ENCODE measurements at regions not wholly inside any gene's neighbourhood (a gene's known extent, or its start where the extent isn't known, plus 50 kb on each side); places are given as distances from the start of the nearest gene placed in this dataset.

GRCh38 chr18:75156139-75156750 is 52.7 kb downstream of the PTGR3 start:
- Histone ChIP-seq H3K27me3 (replicated peaks in 1 of 7) (peaks cover 0 to 4% (median 0%) of the 10 kb centered on the region in 7 donors), H3K4me3 (no peak overlapping the region), H3K4me1 (peaks cover 0 to 8% (median 6%) of the 10 kb centered on the region in 6 donors), H3K9me3 (peaks cover 0 to 15% (median 9%) of the 10 kb centered on the region in 8 donors), H3K27ac (no peak overlapping the region), H3K36me3 (no peaks in the 10 kb centered on the region)
- 93 to 95% (median 93%) methylated on average over 24 of the region's 24 CpGs for WGBS, 5 donors
- TF ChIP-seq, protein P1, sequence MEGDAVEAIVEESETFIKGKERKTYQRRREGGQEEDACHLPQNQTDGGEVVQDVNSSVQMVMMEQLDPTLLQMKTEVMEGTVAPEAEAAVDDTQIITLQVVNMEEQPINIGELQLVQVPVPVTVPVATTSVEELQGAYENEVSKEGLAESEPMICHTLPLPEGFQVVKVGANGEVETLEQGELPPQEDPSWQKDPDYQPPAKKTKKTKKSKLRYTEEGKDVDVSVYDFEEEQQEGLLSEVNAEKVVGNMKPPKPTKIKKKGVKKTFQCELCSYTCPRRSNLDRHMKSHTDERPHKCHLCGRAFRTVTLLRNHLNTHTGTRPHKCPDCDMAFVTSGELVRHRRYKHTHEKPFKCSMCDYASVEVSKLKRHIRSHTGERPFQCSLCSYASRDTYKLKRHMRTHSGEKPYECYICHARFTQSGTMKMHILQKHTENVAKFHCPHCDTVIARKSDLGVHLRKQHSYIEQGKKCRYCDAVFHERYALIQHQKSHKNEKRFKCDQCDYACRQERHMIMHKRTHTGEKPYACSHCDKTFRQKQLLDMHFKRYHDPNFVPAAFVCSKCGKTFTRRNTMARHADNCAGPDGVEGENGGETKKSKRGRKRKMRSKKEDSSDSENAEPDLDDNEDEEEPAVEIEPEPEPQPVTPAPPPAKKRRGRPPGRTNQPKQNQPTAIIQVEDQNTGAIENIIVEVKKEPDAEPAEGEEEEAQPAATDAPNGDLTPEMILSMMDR (IDR thresholded peaks at IDR 0.05 in 8 of 11, conservative IDR thresholded peaks at IDR 0.05 in 3 of 11), result no peak
- TF ChIP-seq POLR2AphosphoS5 (IDR thresholded peaks at IDR 0.05), result no peak
- TF ChIP-seq POLR2A (IDR thresholded peaks at IDR 0.05), result no peak
- intact Hi-C loops (cut with DNase I; ENCODE audit: low total_unique reads), result no loop called here
- no peak for DNase-seq

GRCh38 chr18:75154997-75155396 is 53.9 kb downstream of the PTGR3 start:
- no peaks in the 10 kb centered on the region for H3K36me3 ChIP-seq
- H3K9me3 ChIP-seq, result peaks cover 0 to 18% (median 10%) of the 10 kb centered on the region in 8 donors
- WGBS, 5 donors, result 92 to 95% (median 93%) methylated on average over 19 of the region's 19 CpGs
- H3K27me3 ChIP-seq (replicated peaks in 1 of 7), result peaks cover 0 to 4% (median 0%) of the 10 kb centered on the region in 7 donors
- intact Hi-C loops (cut with DNase I; ENCODE audit: low total_unique reads), result no loop called here
- no peak for TF ChIP-seq POLR2AphosphoS5 (IDR thresholded peaks at IDR 0.05)
- TF ChIP-seq POLR2A (IDR thresholded peaks at IDR 0.05), result no peak
- TF ChIP-seq, protein P1 (IDR thresholded peaks at IDR 0.05 in 8 of 11, conservative IDR thresholded peaks at IDR 0.05 in 3 of 11), result no peak
- H3K4me3 ChIP-seq, result no peak overlapping the region
- no peak overlapping the region for H3K27ac ChIP-seq
- H3K4me1 ChIP-seq, result no peaks in the 10 kb centered on the region
- no peak for DNase-seq

DNA sequence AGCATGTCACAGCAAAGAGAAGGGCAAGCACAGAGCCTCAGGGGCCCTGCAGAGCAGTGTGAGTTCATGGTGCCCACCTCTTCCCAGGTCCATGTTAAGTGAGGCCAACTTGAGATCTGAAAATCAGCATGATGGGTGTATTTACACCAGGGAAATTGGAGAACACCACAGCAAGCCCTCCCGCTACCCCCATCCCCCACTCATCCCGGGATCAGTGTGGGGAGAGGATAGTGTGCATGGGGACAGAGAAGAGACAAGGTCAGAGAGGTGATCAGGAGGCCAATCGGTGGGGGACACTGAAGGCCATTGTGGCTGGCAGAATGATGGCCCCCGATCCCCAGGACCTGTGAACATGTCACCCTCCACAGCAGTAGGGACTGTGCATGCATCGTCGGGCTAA is 54.7 kb downstream of the PTGR3 start:
- Histone ChIP-seq H3K9me3 (peaks cover 0 to 18% (median 10%) of the 10 kb centered on the region in 8 donors), H3K27ac (no peak overlapping the region), H3K4me3 (no peak overlapping the region), H3K36me3 (no peaks in the 10 kb centered on the region), H3K27me3 (replicated peaks in 1 of 7) (peaks cover 0 to 4% (median 0%) of the 10 kb centered on the region in 7 donors), H3K4me1 (no peaks in the 10 kb centered on the region)
- no peak for DNase-seq
- 95 to 98% (median 96%) methylated on average over 6 of the region's 6 CpGs for WGBS, 5 donors
- TF ChIP-seq POLR2A (IDR thresholded peaks at IDR 0.05), result no peak
- TF ChIP-seq POLR2AphosphoS5 (IDR thresholded peaks at IDR 0.05), result no peak
- TF ChIP-seq, protein P1 (IDR thresholded peaks at IDR 0.05 in 8 of 11, conservative IDR thresholded peaks at IDR 0.05 in 3 of 11), result no peak
- intact Hi-C loops (cut with DNase I; ENCODE audit: low total_unique reads), result no loop called here

DNA sequence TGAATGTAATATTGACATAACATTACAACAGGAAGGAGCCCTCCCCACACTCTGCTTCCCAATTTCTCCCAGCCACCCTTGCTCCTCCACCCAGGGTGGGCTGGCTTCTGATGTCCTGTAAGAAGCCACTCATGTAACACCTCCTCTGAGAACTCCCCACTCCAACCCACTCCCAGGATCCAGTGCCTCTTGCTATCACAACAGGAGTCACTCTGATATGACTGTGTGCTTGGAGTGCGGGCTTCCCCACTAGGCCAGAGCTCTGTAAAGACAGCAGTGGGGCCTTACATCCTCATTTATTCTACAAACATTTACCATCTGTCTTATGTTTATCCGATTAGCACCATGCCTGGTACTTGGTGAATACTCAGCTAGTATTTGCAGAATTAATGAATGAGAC is 65.1 kb downstream of the PTGR3 start:
- Histone ChIP-seq H3K27me3 (replicated peaks in 1 of 7) (peaks cover 0 to 4% (median 0%) of the 10 kb centered on the region in 7 donors), H3K36me3 (no peaks in the 10 kb centered on the region), H3K27ac (no peak overlapping the region), H3K4me3 (no peak overlapping the region), H3K9me3 (peaks cover 0 to 48% (median 33%) of the 10 kb centered on the region in 8 donors), H3K4me1 (no peaks in the 10 kb centered on the region)
- intact Hi-C loops (cut with DNase I; ENCODE audit: low total_unique reads), result no loop called here
- no peak for DNase-seq
- TF ChIP-seq POLR2A (IDR thresholded peaks at IDR 0.05), result no peak
- no peak for TF ChIP-seq POLR2AphosphoS5 (IDR thresholded peaks at IDR 0.05)
- TF ChIP-seq, protein P1 (IDR thresholded peaks at IDR 0.05 in 8 of 11, conservative IDR thresholded peaks at IDR 0.05 in 3 of 11), result no peak
- WGBS, 5 donors, result 89 to 94% (median 92%) methylated on average over 2 of the region's 2 CpGs

Measured in spleen (tissue), 11 donors.